GM12878 (cell line): ENCODE measurements at regions not wholly inside any gene's neighbourhood (a gene's known extent, or its start where the extent isn't known, plus 50 kb on each side); places are given as distances from the start of the nearest gene placed in this dataset.

Experiments
- ATAC-seq: fragments of 200-7000 bp; cut with Tn5 transposase; 3 replicates; pipeline ENCODE4 v1.9.1; 2020; ENCODE audit warnings: mild to moderate bottlenecking, moderate library complexity
- BruUV-seq: library from RNA; stranded (reverse); fragments of 400-500 nt; replicated peaks from 2 replicates; lab custom pipeline; 2021; lab: Mats Ljungman, UMichigan
- CTCF ChIA-PET: fragments of 300-600 bp; sonication (Branson Sonifier 250); formaldehyde crosslinking; extraction: SDS; loops from one replicate; lab custom pipeline; 2021; ENCODE audit warnings: inconsistent platforms; lab: Yijun Ruan, JAX
- POLR2A ChIA-PET: fragments of 350-600 bp; formaldehyde crosslinking; extraction: SDS; loops from one replicate; lab custom pipeline; 2021; ENCODE audit warnings: inconsistent platforms; lab: Charles Lee
- RAD21 ChIA-PET: fragments of 300-600 bp; sonication (Branson Sonifier 250); formaldehyde crosslinking; loops from one replicate; lab custom pipeline; 2023; ENCODE audit warnings: antibody characterized with exemption; ENCODE audit not compliant: unreplicated experiment; lab: Charles Lee
- SMC1A ChIA-PET: fragments of 300-600 bp; sonication (Branson Sonifier 250); formaldehyde crosslinking; loops from one replicate; lab custom pipeline; 2023; ENCODE audit not compliant: unreplicated experiment, uncharacterized antibody; lab: Charles Lee
- DNase-seq: peaks from one replicate; pipeline ENCODE4 v3.0.0-alpha.2; 2011; ENCODE audit warnings: low read depth, low spot score
- FAIRE-seq: peaks from 3 replicates; lab custom pipeline; 2011; peaks lifted over from hg19 to GRCh38; lab: Jason Lieb, UNC
- H2AFZ ChIP-seq: 2 replicates; pipeline ENCODE4 v1.6.0; 2011; ENCODE audit warnings: low read depth, low read length, control low read depth; ENCODE audit not compliant: control insufficient read depth
- H3K27ac ChIP-seq: 2 replicates; pipeline ENCODE4 v1.5.1; 2011; ENCODE audit warnings: control low read depth; ENCODE audit not compliant: control insufficient read depth, insufficient read depth
- H3K27me3 ChIP-seq, 2 experiments: replicated peaks in 1 of 2; 2 replicates each; pipeline versions ENCODE4 v1.6.0 to v1.6.1; 2011; ENCODE audit warnings: low read length in 1 of 2; ENCODE audit not compliant: control insufficient read depth in 2 of 2, insufficient read depth in 2 of 2
- H3K36me3 ChIP-seq, 2 experiments: 2 replicates each; pipeline ENCODE4 v1.5.1; 2011; ENCODE audit warnings: low read length in 1 of 2; ENCODE audit not compliant: control insufficient read depth in 2 of 2, insufficient read depth in 2 of 2
- H3K4me1 ChIP-seq: 2 replicates; pipeline ENCODE4 v1.6.1; 2011; ENCODE audit warnings: mild to moderate bottlenecking, low read length, moderate library complexity, mixed read lengths; ENCODE audit not compliant: control insufficient read depth, insufficient read depth
- H3K4me2 ChIP-seq: 2 replicates; pipeline ENCODE4 v1.6.0; 2011; ENCODE audit warnings: control low read depth; ENCODE audit not compliant: control insufficient read depth, insufficient read depth
- H3K4me3 ChIP-seq: fragments of 200-600 bp; sonication (generic); 2 replicates; pipeline ENCODE4 v1.5.1; 2016
- H3K79me2 ChIP-seq: 2 replicates; pipeline ENCODE4 v1.6.0; 2011; ENCODE audit warnings: low read length; ENCODE audit not compliant: control insufficient read depth, insufficient read depth
- H3K9ac ChIP-seq: 2 replicates; pipeline ENCODE4 v1.8.0; 2011; ENCODE audit warnings: low read length, control low read depth, mixed read lengths; ENCODE audit not compliant: control insufficient read depth, insufficient read depth
- H3K9me3 ChIP-seq: replicated peaks from 3 replicates; pipeline ENCODE4 v1.5.1; 2011; ENCODE audit warnings: mild to moderate bottlenecking, low read length; ENCODE audit not compliant: control insufficient read depth, insufficient read depth
- H4K20me1 ChIP-seq: 2 replicates; pipeline ENCODE4 v1.6.0; 2011; ENCODE audit not compliant: control insufficient read depth, insufficient read depth
- BCL11A ChIP-seq: IDR thresholded peaks from 2 replicates; pipeline ENCODE4 v1.6.1; 2011; ENCODE audit warnings: low read depth, low read length
- CHD4 ChIP-seq: fragments of 200-600 bp; sonication (generic); IDR thresholded peaks from 2 replicates; pipeline ENCODE4 v1.6.1; 2016; ENCODE audit warnings: mild to moderate bottlenecking
- CREB1 ChIP-seq: IDR thresholded peaks from 2 replicates; pipeline ENCODE4 v1.6.1; 2012; ENCODE audit warnings: low read depth, mild to moderate bottlenecking, inconsistent platforms
- EED ChIP-seq: sonication (generic); IDR thresholded peaks from 2 replicates; pipeline ENCODE4 v1.6.1; 2016; ENCODE audit warnings: antibody characterized with exemption, low read depth
- MEF2B ChIP-seq: fragments of 450-650 bp; IDR thresholded peaks from 2 replicates; pipeline ENCODE4 v1.6.1; 2018; ENCODE audit warnings: mild to moderate bottlenecking, moderate library complexity; ENCODE audit not compliant: partially characterized antibody, poor library complexity, severe bottlenecking
- WGBS: methylation state at CpG from one replicate; pipeline ENCODE4 v1.1.6; 2016; ENCODE audit warnings: low lambda C conversion rate; ENCODE audit not compliant: insufficient replicate concordance, insufficient coverage; ENCODE audit errors: missing lambda C conversion rate; 5-methylcytosine and 5-hydroxymethylcytosine counted together
- in situ Hi-C: fragments of 300-500 bp; cut with MboI; formaldehyde crosslinking; loops from 9 replicates; pipeline ENCODE4 v1.14.3; 2018; ENCODE audit warnings: mixed read lengths
- intact Hi-C: fragments of 100-400 bp; cut with micrococcal nuclease; formaldehyde crosslinking; loops from one replicate; pipeline ENCODE4 v1.14.2; 2022; ENCODE audit not compliant: unreplicated experiment

DNA sequence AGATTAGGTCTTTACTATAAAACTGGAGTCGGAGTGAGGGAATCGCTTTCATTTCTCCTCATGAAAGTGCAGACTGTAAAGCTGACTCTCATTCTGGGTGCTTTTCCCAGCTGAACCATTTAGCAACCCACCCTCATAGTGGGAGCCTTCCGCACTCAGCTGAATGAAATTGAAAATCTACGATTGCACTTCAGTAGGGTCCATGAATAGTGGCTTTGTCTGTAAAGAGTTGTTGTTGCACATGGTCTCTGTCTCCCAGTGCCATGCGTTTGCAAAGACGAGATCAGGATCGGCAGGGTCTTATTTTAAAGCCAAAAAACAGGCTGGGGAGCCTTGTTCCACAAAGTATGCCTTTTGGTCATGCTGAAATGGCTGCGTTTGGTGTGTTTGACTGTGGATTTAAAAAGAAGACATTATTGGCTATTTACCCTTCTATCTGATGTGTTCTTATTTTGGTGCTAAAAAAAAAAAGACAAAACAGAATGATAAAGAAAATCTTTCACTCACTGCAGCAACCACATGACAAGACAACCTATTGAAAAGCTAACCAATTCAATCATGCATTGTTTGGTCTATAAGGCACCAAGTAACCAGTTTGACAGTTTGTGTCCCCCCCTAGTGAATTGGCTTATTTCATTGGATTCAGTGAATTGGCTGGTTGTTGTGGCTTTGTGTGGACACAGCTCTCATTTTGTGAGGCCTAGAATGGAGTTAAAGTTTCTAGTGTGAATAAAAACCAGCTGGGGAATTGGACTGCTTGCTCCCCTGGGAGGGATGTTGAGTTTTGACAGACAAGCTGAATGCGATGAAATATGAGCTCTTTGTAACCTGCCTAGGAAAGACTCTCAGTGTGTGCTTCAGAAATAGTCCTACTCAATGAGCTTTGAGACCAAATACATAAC lies 65.6 kb downstream of the ARHGAP35 start:
- no peak overlapping the region for H3K9ac ChIP-seq

DNA sequence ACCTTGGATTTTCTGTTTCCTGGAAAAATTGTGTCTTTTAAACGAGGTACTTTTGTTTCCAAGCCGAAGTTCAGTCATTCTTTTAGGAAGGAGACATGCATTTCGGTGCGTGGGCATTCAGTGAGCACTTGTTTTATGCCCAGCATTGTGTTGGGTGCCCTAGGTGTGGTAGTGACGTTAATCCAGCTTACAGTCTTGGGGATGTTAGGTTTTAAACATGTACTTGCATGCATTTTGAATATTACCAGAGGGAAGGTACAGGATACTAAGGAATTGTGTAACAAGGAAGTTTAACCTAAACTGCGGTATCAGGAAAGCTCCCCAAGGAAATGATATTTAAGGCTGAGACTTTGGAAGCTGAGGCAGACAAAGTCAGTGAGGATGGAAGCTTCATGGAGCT lies 66.3 kb downstream of the ARHGAP35 start:
- BruUV-seq: no TSS peak
- peaks cover 29% of the 10 kb centered on the region for H3K79me2 ChIP-seq
- H3K27ac ChIP-seq: no peak overlapping the region
- H3K27me3 ChIP-seq: no peaks in the 10 kb centered on the region
- H4K20me1 ChIP-seq: no peaks in the 10 kb centered on the region
- ChIA-PET POLR2A (interaction anchor here (0.7 to 1.7 kb wide), 3 partner anchors 13 to 59 kb away, joined by 3 to 4 read pairs (median 3); no protein-coding TSS in a partner anchor), SMC1A (interaction anchor here (0.9 to 2.7 kb wide), 9 partner anchors 9 to 110 kb away, joined by 3 to 9 read pairs (median 3); no protein-coding TSS in a partner anchor), CTCF (interaction anchor here (0.6 to 3.7 kb wide), 9 partner anchors 13 to 259 kb away, joined by 3 to 13 read pairs (median 4); no protein-coding TSS in a partner anchor), RAD21 (interaction anchor here (1.0 to 3.2 kb wide), 3 partner anchors 24 to 65 kb away, joined by 3 to 11 read pairs (median 3); partner anchors contain the start of gene ARHGAP35)
- H3K36me3 ChIP-seq: peaks cover 0 to 2% of the 10 kb centered on the region in 2 experiments; a peak in 2 of 4 replicates
- H3K4me2 ChIP-seq: peak overlapping the region; percentile 17; the same call in 1 of the 2 replicates
- no peak overlapping the region for H3K9ac ChIP-seq
- H3K4me1 ChIP-seq: peaks cover 28% of the 10 kb centered on the region
- intact Hi-C loops: no loop called here
- FAIRE-seq: no peak
- 97% methylated on average over 6 of the region's 6 CpGs for WGBS
- DNase-seq: no peak
- in situ Hi-C loops: no loop called here
- no peaks in the 10 kb centered on the region for H3K9me3 ChIP-seq
- H3K4me3 ChIP-seq: no peak overlapping the region
- ATAC-seq: no peak
- no peak for TF ChIP-seq CHD4
- TF ChIP-seq BCL11A: no peak
- no peak for TF ChIP-seq EED
- H2AFZ ChIP-seq: no peak overlapping the region

More for the DNA sequence above, 65.6 kb downstream of the ARHGAP35 start:
- Histone ChIP-seq H3K27me3 (no peaks in the 10 kb centered on the region), H4K20me1 (no peaks in the 10 kb centered on the region), H3K79me2 (peaks cover 29% of the 10 kb centered on the region), H2AFZ (no peak overlapping the region)
- SMC1A ChIA-PET: interaction anchor here (0.6 to 2.7 kb wide), 12 partner anchors 9 to 110 kb away, joined by 3 to 9 read pairs (median 3); no protein-coding TSS in a partner anchor
- POLR2A ChIA-PET: interaction anchor here (0.5 to 1.7 kb wide), 6 partner anchors 12 to 1319 kb away, joined by 3 to 6 read pairs (median 4); no protein-coding TSS in a partner anchor
- TF ChIP-seq CREB1: no peak
- peak; percentile 57 for TF ChIP-seq MEF2B
- TF ChIP-seq, all 136 proteins: peak for 1
- no TSS peak for BruUV-seq
- ChIA-PET RAD21 (interaction anchor here (0.5 to 3.2 kb wide), 4 partner anchors 28 to 86 kb away, joined by 3 to 11 read pairs (median 3); partner anchors contain the start of gene ARHGAP35), CTCF (interaction anchor here (0.6 to 3.7 kb wide), 12 partner anchors 12 to 260 kb away, joined by 3 to 13 read pairs (median 4); no protein-coding TSS in a partner anchor)
- WGBS: 97% methylated on average over 9 of the region's 9 CpGs
- in situ Hi-C loops (no loop called here), intact Hi-C loops (no loop called here)
- Histone ChIP-seq H3K27ac (no peak overlapping the region), H3K9me3 (no peaks in the 10 kb centered on the region), H3K4me3 (no peak overlapping the region), H3K4me2 (no peak overlapping the region), H3K4me1 (peaks cover 28% of the 10 kb centered on the region), H3K36me3 (peaks cover 4 to 6% of the 10 kb centered on the region in 2 experiments; a peak in 3 of 4 replicates)
- FAIRE-seq: no peak
- ATAC-seq: no peak
- DNase-seq: no peak
